HPDE6-E6E7 (cell line): ENCODE measurements at regions not wholly inside any gene's neighbourhood (a gene's known extent, or its start where the extent isn't known, plus 50 kb on each side); places are given as distances from the start of the nearest gene placed in this dataset.
A peak's percentile ranks its signal among the peaks of the same experiment; 100 is the strongest.

Experiments used
- DNase-seq: peaks from one replicate; pipeline ENCODE4 v3.0.0; 2011; ENCODE audit warnings: missing footprints; ENCODE audit errors: extremely low spot score

DNA sequence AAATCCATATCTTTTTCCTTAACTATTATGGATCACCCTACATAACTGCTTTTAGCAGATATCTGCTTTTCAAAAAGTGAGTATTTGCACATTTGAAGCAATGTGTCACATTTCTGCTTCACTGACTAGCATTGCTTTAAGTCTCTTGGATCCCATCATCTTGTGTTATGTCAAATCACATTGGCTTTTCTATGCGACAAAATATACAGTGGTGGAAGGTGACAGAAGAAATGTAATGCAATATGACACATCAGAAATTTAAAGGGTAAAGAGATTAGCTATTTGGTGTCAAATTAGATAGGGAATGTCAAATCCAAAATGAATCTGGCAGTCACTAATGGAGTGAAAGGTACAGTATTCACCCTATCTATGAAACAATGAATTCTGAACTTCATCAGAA lies 1282.1 kb upstream of the PCDH20 start:
- DNase-seq = no peak

DNA sequence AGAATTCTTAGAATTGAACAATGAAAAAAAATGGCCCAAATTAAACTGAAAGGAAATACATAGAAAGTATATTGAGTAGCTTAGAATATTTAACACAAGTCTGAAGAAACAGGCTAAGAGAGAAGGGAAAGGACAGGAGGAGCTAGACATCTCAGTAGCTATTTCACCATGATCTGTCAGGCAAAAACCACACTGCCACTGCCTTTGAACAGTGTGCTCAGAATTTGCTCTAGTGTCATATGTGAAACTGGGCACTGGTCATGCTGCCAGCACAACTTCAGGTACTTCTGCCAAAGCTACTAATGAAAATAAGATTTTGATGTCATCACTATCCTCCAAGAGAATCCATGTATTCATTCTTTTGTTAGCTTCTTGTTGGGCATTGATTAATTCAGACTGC lies 1280.8 kb upstream of the PCDH20 start:
- no peak for DNase-seq

DNA sequence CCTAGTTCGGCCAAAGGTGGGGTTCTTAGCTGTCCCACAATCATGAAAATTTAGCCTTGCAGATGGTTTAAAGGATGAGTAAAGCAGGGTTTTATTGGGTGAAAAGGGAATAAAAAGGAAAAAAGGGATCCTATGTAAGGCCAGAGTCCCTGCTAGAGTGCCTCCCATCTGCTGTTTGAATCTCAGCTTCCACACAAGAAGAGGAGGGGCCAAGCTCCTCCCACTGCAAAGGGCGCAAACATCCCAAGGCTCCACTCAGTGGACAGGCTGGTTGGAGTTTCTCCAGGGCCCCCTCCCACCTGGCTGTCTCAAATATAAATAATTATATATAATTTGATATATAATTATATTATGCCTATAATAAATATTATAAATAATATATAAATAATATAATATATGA lies 1272.1 kb upstream of the PCDH20 start:
- DNase-seq = no peak

DNA sequence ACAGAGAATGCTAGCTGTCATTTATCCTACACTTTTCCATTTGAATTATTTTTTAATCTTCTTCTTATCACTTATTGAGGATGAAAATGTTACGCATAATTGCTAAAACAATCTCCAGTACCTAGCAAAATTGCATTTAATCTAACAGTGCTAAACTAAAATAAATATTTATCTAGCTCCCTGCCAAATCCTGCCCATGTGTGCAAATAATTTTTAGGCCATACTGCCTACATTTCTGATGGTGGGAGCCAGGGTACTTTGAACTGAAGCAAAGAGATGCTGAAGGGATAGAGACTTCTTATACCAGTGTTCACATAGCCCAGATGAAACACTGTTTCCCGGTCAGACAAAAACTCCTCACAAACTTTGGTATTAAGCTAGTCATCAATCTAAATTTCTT lies 1268.7 kb upstream of the PCDH20 start:
- no peak for DNase-seq

DNA sequence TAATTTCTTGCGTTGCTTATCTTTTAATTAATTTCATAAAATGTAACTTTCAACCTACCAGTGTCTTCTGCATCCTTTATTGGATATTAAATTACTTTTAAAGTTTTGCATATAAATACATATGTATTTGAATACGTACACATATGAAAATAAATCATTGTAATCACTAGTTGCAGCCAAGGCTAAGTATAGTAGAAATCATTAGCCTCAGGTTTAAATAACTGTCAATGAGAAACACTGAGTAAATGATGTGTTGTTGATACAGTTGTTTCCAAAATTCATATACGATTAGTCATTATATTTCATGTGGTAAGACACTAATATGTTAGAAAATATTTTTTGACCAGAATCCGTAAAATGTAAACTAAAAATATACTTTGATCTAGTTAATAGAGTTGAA lies 1267.1 kb upstream of the PCDH20 start:
- no peak for DNase-seq

DNA sequence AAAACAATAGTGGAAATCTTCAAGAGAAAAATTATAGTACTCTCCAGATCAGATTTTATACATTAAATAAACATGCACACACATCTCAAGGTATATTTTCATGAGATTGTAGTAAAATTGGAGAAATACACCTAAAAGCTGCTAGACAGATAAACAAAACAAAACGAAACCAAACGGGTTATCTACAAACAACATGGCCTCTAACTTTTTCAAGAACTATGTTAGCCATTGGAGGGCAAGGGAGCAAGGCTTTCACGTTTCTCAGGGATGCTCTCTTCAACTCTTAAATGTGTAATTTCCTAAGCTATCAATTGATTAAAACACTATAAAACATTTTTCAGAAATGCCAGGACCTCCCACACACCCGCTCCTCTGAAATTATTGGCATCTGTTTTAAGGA lies 1262.4 kb upstream of the PCDH20 start:
- DNase-seq = no peak

DNA sequence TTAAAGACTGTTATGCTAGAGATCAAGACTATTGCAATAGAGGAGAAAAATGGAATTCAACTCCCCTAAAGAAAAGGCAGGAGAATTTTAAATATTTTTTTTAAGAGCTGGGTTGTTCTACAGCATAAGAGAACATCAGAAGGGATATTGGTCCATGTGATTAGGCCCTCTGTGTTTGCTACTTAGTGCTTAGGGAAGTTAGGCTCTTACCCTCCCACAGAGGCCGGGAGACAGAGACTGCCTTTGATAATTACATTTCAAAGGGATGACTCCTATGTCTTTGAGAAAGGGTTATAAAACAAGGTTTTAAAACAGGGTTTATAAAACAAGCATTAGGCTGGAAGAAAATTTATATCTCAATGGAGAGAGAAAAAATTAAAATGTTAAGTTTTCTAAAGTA lies 1248.1 kb upstream of the PCDH20 start:
- no peak for DNase-seq

DNA sequence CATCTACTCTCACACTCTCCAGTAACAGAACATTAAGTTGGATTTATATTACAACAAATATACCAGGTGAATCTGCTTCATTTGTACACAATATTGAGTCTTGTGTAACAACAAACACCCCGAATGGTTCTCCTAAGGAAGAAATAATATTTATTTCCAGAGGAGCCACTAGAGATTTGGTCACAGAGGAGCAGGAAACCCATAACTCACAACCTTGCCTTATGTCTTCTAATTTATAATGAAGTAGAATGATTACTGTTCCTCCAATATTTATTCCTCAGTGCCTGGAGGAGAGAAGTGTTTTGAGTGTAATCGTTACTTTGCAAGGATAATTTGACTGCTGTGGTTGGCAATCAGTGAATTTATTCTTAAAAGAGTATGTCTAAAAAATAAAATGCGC lies 1243.7 kb upstream of the PCDH20 start:
- DNase-seq = no peak

DNA sequence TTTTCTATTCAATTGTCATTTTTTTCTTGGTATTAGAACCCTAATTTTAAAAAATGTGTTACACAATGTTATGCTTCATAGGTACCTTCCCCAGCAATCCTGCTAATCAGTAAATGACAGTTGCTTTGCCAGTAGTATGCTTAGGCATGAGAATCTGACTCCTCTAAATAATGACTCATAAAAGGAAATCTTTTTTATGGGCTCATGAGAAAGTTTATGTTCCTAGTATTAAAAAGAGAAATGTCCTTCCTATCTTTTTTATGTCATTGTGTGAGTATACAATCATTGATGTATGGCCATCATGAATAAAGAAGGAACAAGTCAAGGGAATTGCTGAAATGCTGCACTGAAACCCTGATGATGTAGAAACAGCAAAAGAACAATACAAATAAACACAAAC lies 1237.7 kb upstream of the PCDH20 start:
- DNase-seq = peak; percentile 16

DNA sequence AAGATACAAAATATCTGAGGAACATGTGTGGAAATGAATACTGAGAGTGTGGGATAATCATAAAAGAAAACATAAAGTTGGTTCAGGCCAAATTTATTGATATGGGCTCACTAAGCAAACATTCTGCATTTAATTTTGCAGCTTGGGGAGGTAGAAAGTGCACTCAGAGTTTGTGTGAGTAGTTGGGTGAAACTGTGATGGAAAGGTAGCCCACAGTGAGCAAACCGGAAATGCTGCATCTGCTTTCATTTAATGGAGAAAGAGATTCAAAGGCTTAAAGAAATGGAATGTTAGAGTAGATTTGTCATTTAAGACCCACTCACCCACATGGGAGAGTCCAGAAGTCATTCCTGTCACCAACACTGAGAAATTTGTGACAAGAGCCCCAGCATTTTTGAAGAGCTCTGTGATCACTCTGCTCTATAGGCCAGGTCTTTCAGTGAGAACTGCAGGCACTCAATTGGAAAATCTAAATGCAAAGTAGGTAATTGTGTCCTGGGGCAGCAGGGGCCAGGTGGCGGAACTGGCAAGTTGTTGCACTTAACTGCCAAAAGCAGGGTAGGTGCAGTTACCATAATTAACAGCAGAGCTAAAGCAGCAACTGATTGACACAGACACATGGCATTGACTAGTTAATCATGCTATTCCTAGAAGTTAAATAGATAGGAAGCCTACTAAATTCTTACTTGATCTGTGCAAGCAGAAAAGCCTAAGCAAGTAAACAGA lies 1228.3 kb upstream of the PCDH20 start:
- no peak for DNase-seq

DNA sequence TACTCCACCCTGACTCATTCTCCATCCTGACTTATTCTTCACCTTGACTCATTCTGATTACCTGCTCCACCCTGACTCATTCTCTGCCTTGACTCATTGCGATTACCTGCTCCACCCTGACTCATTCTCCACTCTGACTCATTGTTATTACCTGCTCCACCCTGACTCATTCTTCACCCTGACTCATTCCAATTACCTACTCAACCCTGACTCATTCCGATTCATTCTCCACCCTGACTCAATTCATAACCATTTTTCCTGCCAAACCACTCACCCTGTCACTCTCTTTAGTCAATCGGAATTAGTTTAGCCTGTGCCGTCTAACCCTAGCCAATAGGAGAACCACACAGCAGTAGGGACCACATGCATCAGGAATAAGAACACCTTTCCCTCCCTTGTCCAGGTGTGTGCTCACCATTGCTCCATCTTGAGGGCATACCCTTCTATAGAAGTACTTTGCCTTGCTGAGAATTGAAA lies 1227.4 kb upstream of the PCDH20 start:
- peak; percentile 34 for DNase-seq

DNA sequence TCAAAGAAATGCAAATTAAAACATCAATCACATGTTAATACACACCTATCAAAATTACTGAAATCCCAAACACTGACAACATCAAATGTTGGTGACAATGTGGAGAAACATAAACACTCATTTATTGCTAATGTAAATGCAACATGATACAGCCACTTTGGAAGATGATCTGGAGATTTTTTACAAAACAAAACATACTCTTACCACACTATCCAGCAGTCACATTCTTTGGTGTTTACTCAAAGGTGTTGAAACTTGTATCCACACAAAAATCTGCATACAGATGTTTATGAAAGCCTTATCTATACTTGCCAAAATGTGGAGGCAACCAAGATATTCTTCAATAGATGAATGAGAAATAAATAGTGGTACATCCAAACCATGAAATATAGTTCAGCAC lies 1219.5 kb upstream of the PCDH20 start:
- no peak for DNase-seq

DNA sequence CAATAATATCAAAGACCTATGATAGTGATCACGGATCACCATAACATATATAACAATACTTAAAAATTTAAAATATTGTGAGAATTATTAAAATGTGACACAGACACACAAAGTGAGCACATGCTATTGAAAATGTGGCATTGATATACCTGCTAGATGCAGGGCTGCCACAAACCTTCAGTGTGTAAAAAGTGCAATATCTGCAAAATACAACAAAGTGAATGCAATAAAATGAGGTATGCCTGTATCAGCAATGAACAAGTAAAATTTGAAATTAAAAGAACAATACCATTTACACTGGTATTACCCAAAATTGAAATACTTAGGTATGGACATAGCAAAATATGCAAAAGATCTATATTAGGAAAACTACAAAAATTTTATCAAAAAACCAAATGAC lies 1217.8 kb upstream of the PCDH20 start:
- no peak for DNase-seq

DNA sequence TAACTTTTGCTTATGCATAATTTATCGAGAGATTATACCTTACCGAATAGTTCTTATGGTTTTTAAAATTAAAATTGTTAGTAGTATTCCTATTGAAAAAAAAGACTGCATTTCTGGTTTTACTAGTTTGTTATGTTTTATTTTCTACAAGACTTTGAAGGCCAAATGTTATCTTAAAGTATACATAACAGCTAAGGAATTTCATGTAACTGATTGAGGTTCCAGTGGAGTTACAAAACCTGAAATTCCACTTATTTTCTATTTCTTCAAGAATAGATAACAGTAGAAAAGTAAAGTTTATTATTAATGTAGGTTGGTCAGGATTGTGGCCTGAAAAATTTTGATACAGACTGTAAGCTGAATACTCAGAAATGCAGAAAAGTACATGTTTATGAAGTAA lies 1216.0 kb upstream of the PCDH20 start:
- DNase-seq = no peak

DNA sequence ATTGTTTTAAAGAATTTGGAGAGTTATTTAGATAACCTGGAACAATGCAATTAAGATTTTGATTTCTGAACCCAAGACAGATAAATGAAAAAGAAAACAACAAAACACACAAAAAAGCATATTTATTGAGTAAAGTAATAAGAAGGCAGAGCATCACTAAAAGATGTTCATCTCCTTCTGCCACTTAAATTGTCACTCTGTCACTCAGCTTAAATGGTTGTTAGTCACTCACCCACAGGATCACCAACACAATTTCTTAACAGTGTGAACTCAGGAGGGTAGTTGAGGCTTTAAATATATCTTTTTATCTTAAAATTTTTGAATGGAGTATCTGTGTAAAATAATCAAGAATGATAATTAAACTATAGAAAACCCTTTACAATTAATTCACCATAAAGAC lies 1215.5 kb upstream of the PCDH20 start:
- no peak for DNase-seq

DNA sequence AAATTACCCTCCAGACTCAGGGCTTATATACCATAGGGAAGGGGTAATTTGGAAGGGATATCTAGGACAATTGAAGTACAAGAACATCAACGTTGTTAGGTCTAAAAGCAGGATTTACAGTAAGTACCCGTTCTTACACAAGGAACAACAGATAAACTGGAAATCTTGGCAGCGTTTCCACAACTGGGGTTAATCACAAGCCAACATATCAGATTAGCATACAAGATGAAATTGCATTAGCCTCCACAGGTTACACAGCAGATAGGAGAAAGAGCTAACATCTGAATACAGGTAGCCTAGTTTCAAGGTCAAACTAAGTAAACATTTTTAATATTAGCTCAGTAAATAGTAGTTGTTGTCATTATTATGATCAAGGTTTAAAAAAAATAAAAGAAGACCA lies 1214.0 kb upstream of the PCDH20 start:
- DNase-seq = no peak

DNA sequence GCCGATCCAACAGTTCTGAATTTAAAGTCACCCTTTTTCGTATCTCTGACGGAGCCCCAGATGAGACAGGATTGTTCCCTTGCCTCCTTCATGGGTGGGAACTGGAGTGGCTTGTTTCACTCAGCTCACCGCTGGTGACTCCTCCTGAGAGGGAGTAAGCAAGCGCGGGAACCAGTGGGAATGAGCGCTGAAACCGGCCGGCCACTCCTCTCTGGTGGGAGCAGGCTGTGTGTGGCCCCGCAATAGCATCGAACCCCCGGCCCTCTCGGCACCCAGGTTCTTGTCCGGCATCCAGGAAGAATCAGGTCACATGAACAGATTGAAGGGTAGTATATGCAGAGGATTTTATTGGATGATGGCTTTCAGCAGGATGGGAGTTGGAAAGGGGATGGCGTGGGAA lies 1211.6 kb upstream of the PCDH20 start:
- no peak for DNase-seq

DNA sequence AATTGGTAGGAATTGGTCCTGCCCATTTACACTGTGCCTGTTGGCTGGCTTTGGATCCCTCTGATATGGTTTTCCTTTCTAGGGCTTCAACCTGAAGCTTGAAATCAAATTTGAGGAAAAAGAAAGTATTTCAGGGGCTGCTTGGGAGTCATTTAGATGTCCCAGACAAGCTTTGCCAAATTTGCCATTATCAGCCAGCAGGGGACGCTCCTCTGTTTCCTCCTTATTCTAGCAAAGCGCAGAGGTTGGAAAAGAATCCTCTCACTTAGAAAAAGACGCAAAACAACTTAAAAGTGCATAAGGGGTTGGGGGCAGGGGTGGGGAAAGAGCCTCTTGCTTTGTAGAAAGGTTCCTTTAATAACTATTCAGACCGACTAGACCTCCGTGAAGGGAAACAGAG lies 1211.1 kb upstream of the PCDH20 start:
- DNase-seq = no peak

DNA sequence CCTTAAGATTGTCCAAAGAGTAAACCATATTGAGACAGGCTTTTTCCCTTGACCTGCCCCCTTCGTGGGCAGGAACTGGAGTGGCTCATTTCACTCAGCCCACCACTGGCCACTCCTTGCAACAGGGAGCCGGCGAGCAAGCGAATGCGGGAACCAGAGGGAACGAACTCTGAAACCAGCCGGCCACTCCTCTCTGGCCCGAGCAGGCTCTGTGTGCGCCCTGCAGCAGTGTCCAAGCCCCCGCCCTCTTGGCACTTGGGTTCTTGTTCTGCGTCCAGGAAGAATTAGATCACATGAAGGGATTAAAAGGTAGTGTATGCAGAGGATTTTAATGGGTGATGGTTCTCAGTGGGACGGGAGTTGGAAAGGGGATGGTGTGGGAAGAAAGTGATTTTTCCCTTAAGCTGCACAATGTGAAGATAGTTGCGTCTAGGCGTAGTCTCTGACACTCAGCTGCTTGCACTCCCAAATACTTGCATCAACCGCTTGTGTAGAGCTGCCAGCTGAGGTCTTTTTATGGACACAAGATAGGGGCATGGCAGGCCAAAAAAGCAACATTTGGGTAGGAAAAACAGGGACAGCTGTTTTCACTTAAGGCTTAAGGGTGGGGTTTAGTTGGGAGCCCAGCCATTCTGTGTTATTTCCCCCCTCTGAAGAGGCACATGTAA lies 1209.7 kb upstream of the PCDH20 start:
- DNase-seq = no peak

DNA sequence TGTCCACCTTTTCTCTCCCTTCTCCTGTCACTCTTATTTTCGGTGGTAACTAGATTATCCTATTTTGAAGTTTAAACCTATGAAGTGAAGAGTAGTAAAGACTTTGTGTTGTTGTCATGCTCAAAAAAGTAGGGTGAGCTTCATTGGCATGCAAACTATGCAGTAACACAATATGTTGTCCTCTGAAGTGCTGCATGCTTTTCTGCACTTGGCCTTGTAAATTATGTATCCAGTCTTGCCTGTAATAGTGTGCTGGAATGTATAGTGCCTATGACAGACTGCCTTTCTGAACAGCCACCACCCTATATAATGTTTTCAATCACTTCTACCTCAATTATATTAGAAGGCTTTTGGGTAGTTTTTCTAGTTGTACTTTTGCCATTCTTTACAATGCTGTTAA lies 1198.2 kb upstream of the PCDH20 start:
- DNase-seq = no peak

DNA sequence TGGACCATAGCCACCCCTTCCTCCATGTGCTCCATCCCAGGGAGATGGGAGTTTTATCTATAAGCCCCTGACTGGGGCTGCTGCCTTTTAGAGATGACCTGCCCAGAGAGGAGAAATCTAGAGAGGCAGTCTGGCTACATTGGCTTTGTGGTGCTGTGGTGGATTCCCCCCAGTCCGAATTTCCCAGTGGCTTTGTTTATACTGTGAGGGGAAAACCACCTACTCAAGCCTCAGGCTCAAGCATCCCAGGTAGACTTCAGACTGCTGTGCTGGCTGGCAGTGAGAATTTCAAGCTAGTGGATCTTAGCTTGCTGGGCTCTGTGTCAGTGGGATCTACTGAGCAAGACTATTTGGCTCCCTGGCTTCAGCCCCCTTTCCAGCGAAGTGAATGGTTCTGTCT lies 1195.7 kb upstream of the PCDH20 start:
- no peak for DNase-seq

DNA sequence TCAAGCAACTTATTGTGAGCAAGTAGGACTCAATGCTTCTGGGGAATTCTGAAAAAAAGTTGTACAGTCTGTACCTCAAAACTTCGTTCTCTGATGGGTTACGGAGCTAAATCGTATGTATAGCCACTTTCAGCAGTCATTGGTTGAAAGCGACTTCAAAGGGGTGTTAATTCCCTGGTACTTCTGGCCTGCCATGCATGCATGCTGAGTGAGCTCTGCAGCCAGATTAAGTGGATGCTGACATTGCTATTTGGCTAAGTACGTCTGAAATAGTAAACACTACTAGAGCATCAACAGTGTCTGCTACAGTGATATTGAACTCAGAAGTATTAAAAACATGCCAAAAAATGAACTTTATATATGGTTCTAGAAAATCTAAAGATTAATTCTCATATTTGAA lies 1183.1 kb upstream of the PCDH20 start:
- DNase-seq = no peak

DNA sequence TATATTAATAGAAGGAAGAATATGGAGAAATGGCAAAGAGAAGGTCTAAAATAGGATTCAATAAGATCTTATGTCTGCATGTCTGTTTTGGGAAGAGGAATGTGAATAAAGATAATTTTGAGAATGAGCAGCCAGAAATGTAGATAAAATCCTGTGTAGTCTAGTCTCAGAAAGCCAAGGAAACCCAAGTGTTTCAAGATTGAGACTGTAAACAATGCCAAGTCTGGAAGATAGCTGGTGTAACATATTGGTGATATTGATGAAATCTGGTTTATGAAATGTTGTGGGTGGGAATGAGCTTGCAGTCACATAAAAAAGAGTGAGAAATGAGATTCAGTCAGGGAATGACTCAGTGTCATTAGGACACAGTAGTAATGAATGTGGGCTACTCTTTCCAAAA lies 1180.3 kb upstream of the PCDH20 start:
- no peak for DNase-seq

DNA sequence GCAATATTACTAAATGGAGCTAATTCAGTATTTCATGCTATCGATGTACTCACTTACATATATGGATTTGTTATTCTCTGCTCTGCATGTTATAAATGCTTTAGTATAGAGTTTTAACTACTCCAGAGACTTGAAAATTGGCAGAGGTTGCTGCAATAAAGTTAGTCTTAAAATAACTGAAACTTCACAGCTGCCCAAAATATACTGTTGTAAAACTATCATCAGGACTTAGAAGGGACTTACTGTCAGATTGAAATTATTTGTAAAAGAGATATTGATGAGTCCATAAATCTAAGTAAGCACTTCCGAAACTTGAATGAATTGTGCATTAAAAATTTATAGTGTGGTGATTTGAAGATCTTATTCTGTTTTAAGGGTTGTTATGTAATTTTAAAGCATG lies 1178.2 kb upstream of the PCDH20 start:
- no peak for DNase-seq
